ENCODE measurements at regions not wholly inside any gene's neighbourhood (a gene's known extent, or its start where the extent isn't known, plus 50 kb on each side); places are given as distances from the start of the nearest gene placed in this dataset.

DNA sequence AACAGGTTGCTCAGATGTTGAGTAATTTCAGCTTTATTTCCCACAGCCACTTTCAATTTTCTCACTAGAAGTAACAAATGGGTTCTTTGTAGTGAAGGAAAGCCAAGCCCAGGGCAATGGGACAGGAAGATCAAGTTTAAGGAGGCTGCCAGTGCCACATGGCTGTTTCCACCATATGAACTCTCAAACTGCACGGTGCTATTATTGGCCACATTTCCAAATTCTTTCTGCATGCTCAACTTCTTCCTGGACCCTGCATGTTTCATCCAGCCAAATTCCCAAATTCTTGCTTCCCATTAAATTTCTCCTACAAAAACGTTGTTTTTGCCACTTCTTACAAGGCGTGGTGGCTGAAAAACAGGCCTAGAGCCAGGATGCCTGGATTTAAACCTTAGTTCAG lies 193.3 kb upstream of the SPHKAP start:
- TF ChIP-seq, protein P1, sequence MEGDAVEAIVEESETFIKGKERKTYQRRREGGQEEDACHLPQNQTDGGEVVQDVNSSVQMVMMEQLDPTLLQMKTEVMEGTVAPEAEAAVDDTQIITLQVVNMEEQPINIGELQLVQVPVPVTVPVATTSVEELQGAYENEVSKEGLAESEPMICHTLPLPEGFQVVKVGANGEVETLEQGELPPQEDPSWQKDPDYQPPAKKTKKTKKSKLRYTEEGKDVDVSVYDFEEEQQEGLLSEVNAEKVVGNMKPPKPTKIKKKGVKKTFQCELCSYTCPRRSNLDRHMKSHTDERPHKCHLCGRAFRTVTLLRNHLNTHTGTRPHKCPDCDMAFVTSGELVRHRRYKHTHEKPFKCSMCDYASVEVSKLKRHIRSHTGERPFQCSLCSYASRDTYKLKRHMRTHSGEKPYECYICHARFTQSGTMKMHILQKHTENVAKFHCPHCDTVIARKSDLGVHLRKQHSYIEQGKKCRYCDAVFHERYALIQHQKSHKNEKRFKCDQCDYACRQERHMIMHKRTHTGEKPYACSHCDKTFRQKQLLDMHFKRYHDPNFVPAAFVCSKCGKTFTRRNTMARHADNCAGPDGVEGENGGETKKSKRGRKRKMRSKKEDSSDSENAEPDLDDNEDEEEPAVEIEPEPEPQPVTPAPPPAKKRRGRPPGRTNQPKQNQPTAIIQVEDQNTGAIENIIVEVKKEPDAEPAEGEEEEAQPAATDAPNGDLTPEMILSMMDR (IDR thresholded peaks at IDR 0.05; ENCODE audit: insufficient read depth, low read length, poor library complexity, severe bottlenecking): no peak
- TF ChIP-seq EZH2phosphoT487 (conservative IDR thresholded peaks at IDR 0.05; ENCODE audit: low read length): no peak
